HK-2 (cell line): ENCODE measurements at regions not wholly inside any gene's neighbourhood (a gene's known extent, or its start where the extent isn't known, plus 50 kb on each side); places are given as distances from the start of the nearest gene placed in this dataset.

Experiments
- DNase-seq: peaks from one replicate; pipeline ENCODE4 v3.0.0-alpha.2; 2018; ENCODE audit not compliant: unreplicated experiment

GRCh38 chr6:163923658-163924411, 509.3 kb downstream of the QKI start:
- DNase-seq, result no peak

- no peak for DNase-seq
Observed at GRCh38 chr6:163922562-163922961, 508.0 kb downstream of the QKI start.

GRCh38 chr6:163919652-163920051, 505.1 kb downstream of the QKI start:
- DNase-seq, result no peak

GRCh38 chr6:163916315-163917081, 502.0 kb downstream of the QKI start:
- no peak for DNase-seq

- no peak for DNase-seq
Observed at GRCh38 chr6:163915131-163915530, 500.6 kb downstream of the QKI start.

- no peak for DNase-seq
Observed at GRCh38 chr6:163913045-163913444, 498.5 kb downstream of the QKI start.

- no peak for DNase-seq
Observed at GRCh38 chr6:163906006-163906710, 491.6 kb downstream of the QKI start.

GRCh38 chr6:163904186-163904585, 489.7 kb downstream of the QKI start:
- DNase-seq, result no peak

GRCh38 chr6:163903541-163903940, 489.0 kb downstream of the QKI start:
- DNase-seq, result no peak

GRCh38 chr6:163902993-163903392, 488.5 kb downstream of the QKI start:
- DNase-seq, result no peak

GRCh38 chr6:163901681-163902080, 487.2 kb downstream of the QKI start:
- DNase-seq, result no peak

- DNase-seq, result peak; percentile 8
Observed at GRCh38 chr6:163900570-163900969, 486.1 kb downstream of the QKI start.

GRCh38 chr6:163897669-163898068, 483.2 kb downstream of the QKI start:
- DNase-seq, result no peak

GRCh38 chr6:163897030-163897429, 482.5 kb downstream of the QKI start:
- no peak for DNase-seq

GRCh38 chr6:163895162-163895561, 480.6 kb downstream of the QKI start:
- DNase-seq, result no peak

- no peak for DNase-seq
Observed at GRCh38 chr6:163893609-163894189, 479.2 kb downstream of the QKI start.

GRCh38 chr6:163892824-163893561, 478.5 kb downstream of the QKI start:
- no peak for DNase-seq

GRCh38 chr6:163889904-163890514, 475.5 kb downstream of the QKI start:
- DNase-seq, result no peak

- no peak for DNase-seq
Observed at GRCh38 chr6:163888030-163888819, 473.7 kb downstream of the QKI start.

- no peak for DNase-seq
Observed at GRCh38 chr6:163886428-163886827, 471.9 kb downstream of the QKI start.
